HEK293T (cell line): ENCODE measurements at regions not wholly inside any gene's neighbourhood (a gene's known extent, or its start where the extent isn't known, plus 50 kb on each side); places are given as distances from the start of the nearest gene placed in this dataset.

ENCODE experiments used
- ARNT ChIP-seq: fragments of 450-650 bp; IDR thresholded peaks from 2 replicates; pipeline ENCODE4 v1.6.1; 2017; ENCODE audit warnings: mild to moderate bottlenecking
- BHLHE40 ChIP-seq: fragments of 450-650 bp; IDR thresholded peaks from 2 replicates; pipeline ENCODE4 v1.6.1; 2016; ENCODE audit warnings: mild to moderate bottlenecking, moderate library complexity, borderline replicate concordance
- CTBP1 ChIP-seq: fragments of 450-650 bp; IDR thresholded peaks from 2 replicates; pipeline ENCODE4 v1.6.1; 2016; ENCODE audit warnings: borderline replicate concordance
- ELF4 ChIP-seq: fragments of 450-650 bp; IDR thresholded peaks from 2 replicates; pipeline ENCODE4 v1.6.1; 2017; ENCODE audit warnings: antibody characterized with exemption
- FOXA1 ChIP-seq: fragments of 450-650 bp; IDR thresholded peaks from 2 replicates; pipeline ENCODE4 v1.6.1; 2016; ENCODE audit warnings: mild to moderate bottlenecking
- FOXK2 ChIP-seq: fragments of 450-650 bp; IDR thresholded peaks from 2 replicates; pipeline ENCODE4 v1.6.1; 2016; ENCODE audit warnings: mild to moderate bottlenecking
- FOXM1 ChIP-seq: fragments of 450-650 bp; IDR thresholded peaks from 2 replicates; pipeline ENCODE4 v1.6.1; 2017; ENCODE audit warnings: mild to moderate bottlenecking, borderline replicate concordance
- HDGF ChIP-seq: fragments of 450-650 bp; IDR thresholded peaks from 2 replicates; pipeline ENCODE4 v1.6.1; 2017; ENCODE audit warnings: antibody characterized with exemption, borderline replicate concordance
- L3MBTL2 ChIP-seq: fragments of 450-650 bp; conservative IDR thresholded peaks from 2 replicates; pipeline ENCODE4 v1.6.1; 2016; ENCODE audit warnings: mild to moderate bottlenecking
- NFRKB ChIP-seq: fragments of 450-650 bp; IDR thresholded peaks from 2 replicates; pipeline ENCODE4 v1.6.1; 2016; ENCODE audit warnings: mild to moderate bottlenecking, moderate library complexity
- SP1 ChIP-seq: fragments of 450-650 bp; IDR thresholded peaks from 2 replicates; pipeline ENCODE4 v1.6.1; 2017
- SUZ12 ChIP-seq: fragments of 450-650 bp; IDR thresholded peaks from 2 replicates; pipeline ENCODE4 v1.6.1; 2016; ENCODE audit warnings: mild to moderate bottlenecking
- TARDBP ChIP-seq: fragments of 450-650 bp; IDR thresholded peaks from 2 replicates; pipeline ENCODE4 v1.6.1; 2016
- ZNF384 ChIP-seq: fragments of 450-650 bp; IDR thresholded peaks from 2 replicates; pipeline ENCODE4 v1.6.1; 2016

- TF ChIP-seq SP1 (no peak), L3MBTL2 (no peak), CTBP1 (no peak), ZNF384 (no peak), NFRKB (no peak), HDGF (no peak), FOXK2 (no peak), FOXM1 (no peak), ARNT (no peak), SUZ12 (no peak), TARDBP (no peak), FOXA1 (no peak), ELF4 (no peak), BHLHE40 (no peak)
Observed at GRCh38 chr6:14593286-14593685, 475.7 kb downstream of the CD83 start.
